ENCODE measurements at regions not wholly inside any gene's neighbourhood (a gene's known extent, or its start where the extent isn't known, plus 50 kb on each side); places are given as distances from the start of the nearest gene placed in this dataset.

DNA sequence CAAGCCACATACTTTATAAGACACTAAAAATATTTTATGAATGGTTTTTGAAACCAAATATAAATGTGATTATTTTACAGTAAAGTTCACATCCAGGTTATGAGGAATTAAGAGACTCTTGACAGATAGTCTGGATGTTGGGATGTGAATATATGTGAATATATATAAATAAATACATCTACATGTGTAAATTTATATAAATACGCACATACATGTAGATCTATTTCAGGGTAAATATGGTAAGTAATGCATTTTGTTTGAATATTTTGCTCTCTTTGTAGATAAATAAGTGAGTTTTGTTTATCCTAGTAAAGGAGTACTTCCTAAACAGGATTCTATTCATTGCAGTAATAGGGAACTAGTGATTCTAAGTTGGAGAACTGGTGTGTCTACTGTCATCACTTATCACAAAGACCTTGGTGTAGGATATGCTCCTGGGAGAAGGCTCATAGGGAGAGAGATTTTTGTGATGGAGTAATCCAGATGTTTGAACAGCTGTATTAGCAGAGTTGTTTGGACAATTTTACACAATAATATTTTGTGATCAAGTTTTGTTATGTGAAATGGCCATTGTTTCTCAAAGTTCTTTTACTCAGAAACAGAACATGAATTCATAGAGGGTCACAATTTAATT is 60.2 kb upstream of the NT5C1B start:
- TF ChIP-seq POLR2A (IDR thresholded peaks at IDR 0.05) (no peak), POLR2AphosphoS5 (IDR thresholded peaks at IDR 0.05) (no peak), EP300 (IDR thresholded peaks at IDR 0.05; ENCODE audit: low read depth) (no peak)
- TF ChIP-seq, protein P1, sequence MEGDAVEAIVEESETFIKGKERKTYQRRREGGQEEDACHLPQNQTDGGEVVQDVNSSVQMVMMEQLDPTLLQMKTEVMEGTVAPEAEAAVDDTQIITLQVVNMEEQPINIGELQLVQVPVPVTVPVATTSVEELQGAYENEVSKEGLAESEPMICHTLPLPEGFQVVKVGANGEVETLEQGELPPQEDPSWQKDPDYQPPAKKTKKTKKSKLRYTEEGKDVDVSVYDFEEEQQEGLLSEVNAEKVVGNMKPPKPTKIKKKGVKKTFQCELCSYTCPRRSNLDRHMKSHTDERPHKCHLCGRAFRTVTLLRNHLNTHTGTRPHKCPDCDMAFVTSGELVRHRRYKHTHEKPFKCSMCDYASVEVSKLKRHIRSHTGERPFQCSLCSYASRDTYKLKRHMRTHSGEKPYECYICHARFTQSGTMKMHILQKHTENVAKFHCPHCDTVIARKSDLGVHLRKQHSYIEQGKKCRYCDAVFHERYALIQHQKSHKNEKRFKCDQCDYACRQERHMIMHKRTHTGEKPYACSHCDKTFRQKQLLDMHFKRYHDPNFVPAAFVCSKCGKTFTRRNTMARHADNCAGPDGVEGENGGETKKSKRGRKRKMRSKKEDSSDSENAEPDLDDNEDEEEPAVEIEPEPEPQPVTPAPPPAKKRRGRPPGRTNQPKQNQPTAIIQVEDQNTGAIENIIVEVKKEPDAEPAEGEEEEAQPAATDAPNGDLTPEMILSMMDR (IDR thresholded peaks at IDR 0.05), result no peak
